ENCODE measurements at regions not wholly inside any gene's neighbourhood (a gene's known extent, or its start where the extent isn't known, plus 50 kb on each side); places are given as distances from the start of the nearest gene placed in this dataset.

DNA sequence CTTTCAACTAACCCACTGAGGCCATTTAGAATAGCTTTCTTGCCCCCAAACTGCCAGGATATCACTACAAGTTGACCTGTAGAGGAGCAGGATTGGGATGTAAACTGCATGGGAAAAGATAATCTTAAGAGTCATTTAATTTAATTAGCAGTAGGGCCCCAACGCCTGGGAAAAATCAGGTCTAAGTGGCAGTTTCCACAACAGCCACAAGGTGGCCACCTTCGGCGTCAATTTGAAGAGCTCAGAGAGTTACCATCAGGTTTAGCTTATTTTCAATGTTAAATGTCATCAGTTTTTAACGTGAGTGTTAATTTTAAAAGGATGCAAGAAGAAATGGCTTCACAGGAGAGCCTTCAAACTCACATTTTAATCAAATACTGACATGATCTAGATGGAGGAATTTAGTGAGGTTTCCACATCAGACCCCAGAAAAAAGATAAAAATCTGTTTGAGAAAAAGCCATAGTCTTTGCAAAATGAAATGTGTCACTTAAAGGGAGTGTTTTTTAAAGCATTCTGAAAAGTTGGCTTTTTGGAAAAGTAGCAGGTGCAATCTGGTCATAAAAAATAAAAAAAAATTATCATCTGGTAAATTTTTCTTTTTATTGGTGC, 77.3 kb upstream of the UPP2 start:
- Mint-ChIP-seq H3K9me3 (no peaks in the 10 kb centered on the region), H3K36me3 (no peaks in the 10 kb centered on the region), H3K4me1 (no peaks in the 10 kb centered on the region), H3K27ac (no peak overlapping the region), H3K4me3 (no peak overlapping the region), H3K27me3 (no peaks in the 10 kb centered on the region)
- ATAC-seq (replicated peaks) (peak; percentile 58 to 59), DNase-seq (peak; percentile 18)

DNA sequence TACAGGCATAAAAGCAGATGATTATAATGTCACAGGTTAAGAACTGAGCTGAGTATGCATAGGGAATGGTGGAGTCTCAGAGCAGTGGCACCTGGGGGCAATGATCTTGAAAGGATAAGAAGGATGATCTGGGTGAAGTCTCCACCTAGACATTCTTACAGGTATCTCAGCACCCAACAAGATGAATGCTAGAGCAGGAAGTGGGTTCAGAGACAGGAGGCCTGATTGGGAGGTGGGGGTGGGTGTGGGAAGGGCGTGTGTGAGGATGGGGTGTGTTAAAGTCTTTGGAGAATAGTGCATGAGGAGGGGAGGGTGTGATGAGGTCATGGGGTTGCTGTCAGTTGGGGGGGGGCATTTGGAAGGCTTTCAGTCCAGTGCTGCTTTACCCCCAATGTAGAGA, 78.8 kb upstream of the UPP2 start:
- no peak for DNase-seq
- Mint-ChIP-seq H3K9me3 (no peaks in the 10 kb centered on the region), H3K4me1 (no peaks in the 10 kb centered on the region), H3K36me3 (no peaks in the 10 kb centered on the region), H3K27me3 (peaks cover 0 to 3% of the 10 kb centered on the region in 2 donors), H3K4me3 (no peak overlapping the region), H3K27ac (no peak overlapping the region)
- ATAC-seq (replicated peaks) = no peak

DNA sequence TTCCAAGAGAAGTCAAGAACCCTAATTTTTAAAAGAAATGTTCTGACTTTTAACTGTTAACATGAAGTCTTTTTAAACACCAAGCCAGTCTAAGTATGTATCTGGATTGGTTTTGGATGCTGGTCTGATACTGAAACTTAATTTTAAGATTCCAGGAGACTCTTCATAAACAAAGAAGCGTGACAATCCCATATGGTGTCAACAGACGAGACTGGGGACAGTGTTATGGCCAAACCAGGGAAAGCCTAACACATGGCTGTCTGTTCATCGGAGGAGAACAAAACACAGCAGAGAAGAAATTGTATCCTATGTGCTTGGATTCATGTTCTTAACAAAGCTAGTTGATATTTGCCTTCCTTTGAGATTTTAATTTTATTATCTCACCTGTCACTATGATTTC, 80.5 kb upstream of the UPP2 start:
- H3K9me3 Mint-ChIP-seq = no peaks in the 10 kb centered on the region
- no peak overlapping the region for H3K27ac Mint-ChIP-seq
- no peak overlapping the region for H3K4me3 Mint-ChIP-seq
- peaks cover 0 to 3% of the 10 kb centered on the region in 2 donors for H3K27me3 Mint-ChIP-seq
- no peaks in the 10 kb centered on the region for H3K36me3 Mint-ChIP-seq
- no peak for ATAC-seq (replicated peaks)
- no peaks in the 10 kb centered on the region for H3K4me1 Mint-ChIP-seq
- DNase-seq = no peak

DNA sequence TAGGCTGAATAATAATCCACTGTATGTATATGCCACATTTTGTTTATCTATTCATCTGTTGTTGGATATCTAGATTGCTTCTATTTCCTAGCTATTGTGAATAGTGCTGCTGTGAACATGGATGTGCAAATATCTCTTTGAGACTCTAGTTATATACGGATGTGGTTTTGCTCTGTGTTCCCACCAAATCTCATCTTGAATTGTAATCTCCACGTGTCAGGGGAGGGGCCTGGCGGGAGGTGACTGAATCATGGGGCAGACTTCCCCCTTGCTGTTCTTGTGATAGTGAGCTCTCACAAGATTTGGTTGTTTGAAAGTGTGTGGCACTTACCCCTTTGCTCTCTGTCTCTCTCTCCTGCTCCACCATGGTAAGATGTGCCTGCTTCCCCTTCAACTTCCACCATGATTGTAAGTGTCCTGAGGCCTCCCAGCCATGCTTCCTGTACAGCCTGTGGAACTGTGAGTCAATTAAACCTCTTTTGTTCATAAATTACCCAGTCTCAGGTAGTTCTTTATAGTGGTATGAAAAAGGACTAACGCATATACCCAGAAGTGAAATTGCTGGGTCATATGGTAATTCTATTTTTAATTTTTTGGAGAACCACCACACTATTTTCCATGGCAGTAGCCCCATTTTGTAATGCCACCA, 86.1 kb upstream of the UPP2 start:
- Mint-ChIP-seq H3K4me3 (no peak overlapping the region), H3K9me3 (no peaks in the 10 kb centered on the region), H3K4me1 (no peaks in the 10 kb centered on the region), H3K27me3 (peaks cover 0 to 3% of the 10 kb centered on the region in 2 donors), H3K36me3 (no peaks in the 10 kb centered on the region), H3K27ac (no peak overlapping the region)
- DNase-seq (no peak), ATAC-seq (replicated peaks) (no peak)

DNA sequence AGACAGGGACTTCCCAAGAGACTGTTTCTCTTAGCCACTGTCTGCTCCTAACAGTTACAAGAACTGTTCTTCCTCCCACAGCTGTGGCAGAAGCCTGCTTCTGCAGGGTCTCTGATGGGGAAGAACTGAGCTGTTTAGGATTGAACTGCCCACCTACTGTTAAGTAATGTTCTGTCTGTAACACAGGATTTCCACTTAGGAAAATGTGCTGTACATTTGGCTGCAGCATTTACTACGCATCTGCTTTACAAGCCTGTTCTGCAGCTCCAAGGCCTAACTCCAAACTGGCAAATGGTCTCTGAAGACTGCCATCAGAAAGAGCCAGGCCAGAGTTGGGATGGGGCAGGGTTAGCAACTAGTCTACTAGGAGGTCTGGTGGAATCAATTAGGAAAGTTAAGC, 87.8 kb upstream of the UPP2 start:
- Mint-ChIP-seq H3K4me3 (no peak overlapping the region), H3K27me3 (peaks cover 0 to 5% of the 10 kb centered on the region in 2 donors), H3K27ac (no peak overlapping the region), H3K4me1 (no peaks in the 10 kb centered on the region), H3K9me3 (no peaks in the 10 kb centered on the region), H3K36me3 (no peaks in the 10 kb centered on the region)
- ATAC-seq (replicated peaks) (peak in 1 of 2 donors; percentile 23), DNase-seq (no peak)

DNA sequence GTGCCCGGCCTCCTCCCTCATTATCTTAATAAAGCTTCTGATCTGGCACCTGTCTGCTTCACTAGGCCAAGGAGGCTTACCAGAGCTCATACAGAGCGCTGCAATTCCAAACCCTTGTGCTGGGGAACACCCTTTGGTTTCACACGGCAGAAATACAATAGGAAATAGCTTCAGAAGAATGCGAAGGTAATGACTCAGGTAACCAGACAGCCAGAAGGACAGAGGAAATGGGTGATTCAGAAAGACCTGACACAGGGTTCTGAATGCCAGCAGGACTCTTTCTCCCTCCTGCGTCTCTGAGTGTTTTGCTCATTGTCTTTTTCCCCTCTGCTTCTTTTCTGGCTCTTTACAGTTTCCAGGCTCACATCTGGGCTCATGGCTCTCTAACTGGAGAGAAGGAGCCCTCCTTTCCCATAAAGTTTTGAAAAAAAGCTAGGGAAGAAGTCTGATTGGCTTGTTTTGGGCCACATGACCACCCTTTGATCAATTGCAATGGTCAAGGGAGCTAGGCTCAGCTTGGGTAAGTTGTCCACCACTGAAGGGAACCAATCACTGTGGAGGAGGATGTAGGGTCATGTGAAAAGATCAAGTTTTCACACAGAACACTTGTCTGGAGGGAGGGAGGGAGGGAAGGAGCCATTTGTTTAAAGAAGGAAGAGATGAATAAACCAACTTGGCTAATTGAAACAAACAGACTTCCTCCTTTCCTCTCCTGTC, 90.5 kb upstream of the UPP2 start:
- Mint-ChIP-seq H3K4me3 (no peak overlapping the region), H3K27ac (no peak overlapping the region), H3K27me3 (peaks cover 0 to 9% of the 10 kb centered on the region in 2 donors), H3K9me3 (no peaks in the 10 kb centered on the region), H3K36me3 (no peaks in the 10 kb centered on the region), H3K4me1 (peaks cover 2 to 6% of the 10 kb centered on the region in 2 donors)
- no peak for ATAC-seq (replicated peaks)
- no peak for DNase-seq

DNA sequence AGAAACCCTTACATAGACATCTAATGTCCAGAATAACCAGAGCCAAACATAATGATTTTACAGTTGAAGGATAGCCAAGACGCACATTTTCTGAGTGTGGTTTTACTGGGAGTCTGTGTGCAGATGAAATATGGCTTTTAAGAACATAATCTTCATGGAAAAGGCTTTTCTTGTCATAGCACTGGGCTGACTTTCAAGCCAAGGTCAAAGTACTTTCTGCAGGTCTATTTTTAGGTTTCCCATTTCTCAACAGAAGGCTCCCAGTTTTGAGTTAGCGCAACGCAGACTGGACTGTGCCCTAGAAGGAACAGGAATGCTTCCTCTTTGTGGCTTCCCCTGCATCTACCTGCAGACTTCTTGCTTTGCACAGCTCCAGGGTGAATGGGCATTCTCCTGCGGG, 92.3 kb upstream of the UPP2 start:
- H3K27ac Mint-ChIP-seq = no peak overlapping the region

DNA sequence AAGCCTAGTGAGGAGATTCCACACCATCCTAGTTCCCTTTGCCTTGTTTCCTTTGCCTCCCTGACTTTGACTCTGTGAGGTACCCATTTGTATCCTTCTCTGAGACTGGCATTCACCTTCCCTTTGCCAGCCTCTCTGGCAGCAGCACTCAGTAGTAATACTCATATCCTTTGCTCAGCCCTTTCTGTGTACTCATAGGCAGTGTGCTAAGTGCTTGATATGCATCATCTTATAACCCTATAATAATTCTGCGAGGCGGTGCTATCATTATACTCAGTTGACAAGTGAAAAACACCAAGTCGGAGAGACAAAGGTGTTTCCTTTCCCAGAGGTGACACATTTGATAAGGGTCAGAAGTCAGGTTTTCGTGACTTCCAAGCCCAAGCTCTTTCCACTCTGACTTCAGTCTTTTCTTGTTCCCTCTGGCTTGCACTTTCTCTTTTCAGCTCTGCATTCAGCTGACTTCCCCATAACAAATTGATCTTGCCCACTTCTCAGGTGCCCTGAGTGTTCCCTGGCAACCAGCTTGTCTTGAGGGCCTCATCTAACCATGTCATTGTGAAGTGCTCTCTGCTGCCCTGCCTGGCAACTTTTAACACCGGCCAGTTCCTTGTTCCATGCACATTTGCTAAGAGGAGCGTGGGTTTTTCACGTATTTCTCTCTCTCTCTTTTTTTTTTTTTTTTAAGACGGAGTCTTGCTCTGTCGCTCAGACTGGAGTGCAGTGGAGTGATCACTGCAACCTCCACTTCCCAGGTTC, 94.5 kb upstream of the UPP2 start:
- ATAC-seq (replicated peaks) = peak; percentile 95 to 98
- Mint-ChIP-seq H3K4me1 (peaks cover 2 to 6% of the 10 kb centered on the region in 2 donors), H3K4me3 (peak overlapping the region in 1 of 2 donors; percentile 14), H3K27ac (no peak overlapping the region), H3K9me3 (no peaks in the 10 kb centered on the region), H3K27me3 (peaks cover 0 to 13% of the 10 kb centered on the region in 2 donors), H3K36me3 (no peaks in the 10 kb centered on the region)
- DNase-seq = peak; percentile 26

More for the DNA sequence above, 92.3 kb upstream of the UPP2 start:
- DNase-seq = no peak
- Mint-ChIP-seq H3K9me3 (no peaks in the 10 kb centered on the region), H3K36me3 (no peaks in the 10 kb centered on the region), H3K27me3 (peaks cover 0 to 9% of the 10 kb centered on the region in 2 donors), H3K4me1 (peaks cover 2 to 6% of the 10 kb centered on the region in 2 donors), H3K4me3 (no peak overlapping the region)
- no peak for ATAC-seq (replicated peaks)

DNA sequence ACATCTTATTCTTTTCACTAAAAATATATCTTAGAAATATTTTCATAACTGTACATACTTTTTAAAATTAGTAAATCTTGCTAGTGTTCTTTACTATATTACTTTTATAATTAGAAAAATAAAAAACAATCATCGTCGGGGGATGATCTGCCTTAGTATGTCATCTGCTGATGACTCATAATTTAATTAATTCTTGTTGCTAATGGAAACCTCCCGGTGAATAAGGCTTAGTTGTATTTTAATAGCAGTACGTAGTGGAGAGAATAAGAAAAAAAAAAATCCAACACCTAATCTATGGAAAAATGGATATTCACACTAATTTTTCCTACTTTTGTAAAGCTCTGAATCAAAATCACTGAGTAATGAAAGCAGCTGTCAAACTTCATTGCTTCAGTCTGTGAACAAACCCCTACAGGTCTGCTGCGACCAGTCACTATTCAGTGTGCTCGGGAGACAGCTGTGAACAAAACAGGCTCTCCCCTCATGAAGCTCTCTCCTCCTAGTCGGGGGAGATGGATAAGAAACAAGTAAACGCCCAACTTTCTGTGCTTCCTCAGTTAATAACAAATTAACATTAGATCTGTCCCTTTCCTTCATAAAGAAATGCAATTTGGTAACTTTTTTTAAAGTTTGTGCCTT, 97.4 kb upstream of the UPP2 start:
- Mint-ChIP-seq H3K27me3 (peaks cover 0 to 9% of the 10 kb centered on the region in 2 donors), H3K27ac (no peak overlapping the region), H3K36me3 (no peaks in the 10 kb centered on the region), H3K4me1 (peaks cover 2 to 6% of the 10 kb centered on the region in 2 donors), H3K4me3 (no peak overlapping the region), H3K9me3 (no peaks in the 10 kb centered on the region)
- no peak for DNase-seq
- no peak for ATAC-seq (replicated peaks)

DNA sequence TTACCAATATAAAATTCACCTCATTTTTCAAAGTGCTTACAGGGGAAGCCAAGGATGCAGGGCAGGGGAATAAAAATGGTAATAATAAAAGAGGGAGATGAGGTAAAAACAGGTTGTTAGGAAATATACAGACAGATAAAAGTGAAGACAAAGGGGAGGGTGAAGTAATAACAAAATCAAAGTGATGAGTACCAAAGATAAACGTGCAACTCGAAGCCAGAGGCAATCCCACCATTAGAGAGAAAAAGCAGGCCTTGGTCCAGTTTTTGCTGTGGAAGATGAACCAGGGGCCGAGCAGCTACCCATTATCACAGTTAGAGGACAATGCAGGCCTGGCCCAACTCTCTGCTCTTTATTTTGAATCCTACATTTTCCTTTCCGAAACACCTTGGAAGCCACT, 99.6 kb upstream of the UPP2 start:
- Mint-ChIP-seq H3K4me3 (no peak overlapping the region), H3K27ac (no peak overlapping the region), H3K36me3 (peaks cover 2 to 3% of the 10 kb centered on the region in 2 donors), H3K9me3 (peaks cover 3 to 4% of the 10 kb centered on the region in 2 donors), H3K4me1 (peaks cover 0 to 1% of the 10 kb centered on the region in 2 donors), H3K27me3 (peaks cover 6 to 8% of the 10 kb centered on the region in 2 donors)
- DNase-seq (no peak), ATAC-seq (replicated peaks) (no peak)

DNA sequence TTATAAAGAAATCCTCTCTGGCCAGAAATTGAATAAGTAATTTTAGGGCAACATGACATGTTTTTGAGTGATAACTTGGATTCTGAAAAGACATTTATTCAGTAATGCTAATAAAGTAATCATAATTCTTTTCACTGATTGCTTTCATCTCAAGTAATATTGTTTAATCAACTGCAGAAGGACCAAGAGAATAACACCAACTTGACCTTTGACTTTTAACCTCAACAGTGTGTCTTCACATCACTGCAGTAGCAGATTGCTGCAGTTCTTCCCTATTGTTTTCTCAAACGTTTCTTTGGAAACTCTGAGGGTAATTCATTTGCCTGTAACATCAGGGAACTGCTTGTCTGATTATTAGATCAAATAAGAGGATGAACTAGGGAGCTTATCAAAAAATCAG, 104.9 kb upstream of the UPP2 start:
- H3K36me3 Mint-ChIP-seq = peaks cover 2 to 3% of the 10 kb centered on the region in 2 donors
- no peak for ATAC-seq (replicated peaks)
- H3K9me3 Mint-ChIP-seq = peaks cover 3 to 4% of the 10 kb centered on the region in 2 donors
- H3K4me1 Mint-ChIP-seq = no peaks in the 10 kb centered on the region
- no peak overlapping the region for H3K27ac Mint-ChIP-seq
- peaks cover 3 to 6% of the 10 kb centered on the region in 2 donors for H3K27me3 Mint-ChIP-seq
- H3K4me3 Mint-ChIP-seq = no peak overlapping the region
- no peak for DNase-seq

DNA sequence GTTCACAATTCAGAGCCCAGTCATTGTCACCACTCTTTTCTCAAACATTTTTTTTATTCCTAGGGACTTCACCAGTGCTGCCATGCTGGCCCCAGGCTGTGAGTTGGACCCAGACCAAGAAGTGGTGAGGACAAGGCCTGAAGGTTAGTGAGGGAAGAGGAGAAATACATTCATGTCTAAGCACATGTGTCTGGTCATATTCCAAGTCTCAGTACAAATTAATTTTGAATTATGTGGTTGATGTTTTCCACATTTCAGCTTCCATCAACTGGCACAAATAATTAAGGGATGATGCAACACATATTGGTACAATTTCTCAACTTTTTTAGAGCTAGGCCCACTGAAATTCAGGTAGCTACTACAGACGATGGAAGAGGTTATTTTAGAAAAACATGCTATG, 106.6 kb upstream of the UPP2 start:
- H3K27ac Mint-ChIP-seq = no peak overlapping the region
- no peak overlapping the region for H3K4me3 Mint-ChIP-seq
- H3K36me3 Mint-ChIP-seq = peaks cover 2 to 3% of the 10 kb centered on the region in 2 donors
- no peaks in the 10 kb centered on the region for H3K4me1 Mint-ChIP-seq
- peaks cover 3 to 6% of the 10 kb centered on the region in 2 donors for H3K27me3 Mint-ChIP-seq
- peaks cover 3 to 4% of the 10 kb centered on the region in 2 donors for H3K9me3 Mint-ChIP-seq
- DNase-seq = no peak
- no peak for ATAC-seq (replicated peaks)

DNA sequence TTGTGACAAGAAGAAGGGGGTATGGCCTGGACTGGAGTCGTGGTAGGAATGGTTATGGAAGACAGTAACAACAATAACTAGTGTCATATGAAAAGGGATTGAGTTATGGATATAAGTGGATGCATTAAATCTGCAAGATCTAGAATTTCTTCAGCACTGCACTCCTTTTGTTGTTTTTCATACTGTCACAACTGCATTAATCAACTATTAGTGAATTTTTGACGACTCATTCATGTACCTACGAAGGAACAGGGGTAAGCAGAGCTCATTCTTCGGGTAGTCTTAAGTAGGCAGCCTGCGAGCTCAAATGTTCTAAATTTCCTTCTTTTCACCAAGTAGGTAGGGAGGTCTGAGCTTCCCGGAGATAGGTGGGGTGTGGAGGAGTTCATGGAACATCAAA, 109.7 kb upstream of the UPP2 start:
- no peaks in the 10 kb centered on the region for H3K9me3 Mint-ChIP-seq
- H3K4me3 Mint-ChIP-seq = no peak overlapping the region
- ATAC-seq (replicated peaks) (no peak), DNase-seq (no peak)
- no peaks in the 10 kb centered on the region for H3K36me3 Mint-ChIP-seq
- no peak overlapping the region for H3K27ac Mint-ChIP-seq
- no peaks in the 10 kb centered on the region for H3K4me1 Mint-ChIP-seq
- H3K27me3 Mint-ChIP-seq = peaks cover 5 to 11% of the 10 kb centered on the region in 2 donors

DNA sequence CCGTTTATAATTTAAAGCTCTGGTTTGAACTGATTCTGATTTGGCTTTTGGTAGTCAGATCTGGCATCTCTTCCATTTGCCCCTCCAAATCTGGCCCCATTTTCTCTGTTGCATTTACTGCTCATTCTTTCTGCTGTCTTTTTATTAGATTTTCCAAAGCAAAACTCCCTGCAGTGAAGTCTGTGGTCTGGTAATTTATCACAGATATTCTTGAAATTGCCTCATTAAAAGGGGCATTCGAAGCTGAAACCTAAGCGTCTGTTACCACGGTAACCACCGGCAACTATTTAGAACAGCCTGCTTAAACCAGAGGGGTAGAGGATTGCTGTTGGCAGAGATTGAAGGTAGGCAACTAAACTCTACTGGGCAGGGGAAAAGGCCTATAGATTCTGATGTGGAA, 111.5 kb upstream of the UPP2 start:
- no peaks in the 10 kb centered on the region for H3K9me3 Mint-ChIP-seq
- ATAC-seq (replicated peaks) = no peak
- H3K27ac Mint-ChIP-seq = no peak overlapping the region

More for the DNA sequence above, 111.5 kb upstream of the UPP2 start:
- Mint-ChIP-seq H3K4me3 (no peak overlapping the region), H3K36me3 (no peaks in the 10 kb centered on the region), H3K27me3 (peaks cover 6 to 13% of the 10 kb centered on the region in 2 donors), H3K4me1 (no peaks in the 10 kb centered on the region)
- no peak for DNase-seq

All from stimulated activated naive B cell treated with anti-CD40 and anti-IgM and Interleukin-4, amounts not matched to agents 10 μg/mL and 1 μg/mL and 100 μg/mL, for 72 hours (primary cell).